NT2/D1 (cell line): ENCODE measurements at regions not wholly inside any gene's neighbourhood (a gene's known extent, or its start where the extent isn't known, plus 50 kb on each side); places are given as distances from the start of the nearest gene placed in this dataset.

Experiments
- SUZ12 ChIP-seq: IDR thresholded peaks from 2 replicates; pipeline ENCODE4 v1.6.1; 2011; ENCODE audit not compliant: insufficient read length, insufficient read depth; ENCODE audit errors: extremely low read depth
- ZNF274 ChIP-seq: IDR thresholded peaks from 2 replicates; pipeline ENCODE4 v1.6.1; 2011; ENCODE audit warnings: mild to moderate bottlenecking, low read depth, low read length

DNA sequence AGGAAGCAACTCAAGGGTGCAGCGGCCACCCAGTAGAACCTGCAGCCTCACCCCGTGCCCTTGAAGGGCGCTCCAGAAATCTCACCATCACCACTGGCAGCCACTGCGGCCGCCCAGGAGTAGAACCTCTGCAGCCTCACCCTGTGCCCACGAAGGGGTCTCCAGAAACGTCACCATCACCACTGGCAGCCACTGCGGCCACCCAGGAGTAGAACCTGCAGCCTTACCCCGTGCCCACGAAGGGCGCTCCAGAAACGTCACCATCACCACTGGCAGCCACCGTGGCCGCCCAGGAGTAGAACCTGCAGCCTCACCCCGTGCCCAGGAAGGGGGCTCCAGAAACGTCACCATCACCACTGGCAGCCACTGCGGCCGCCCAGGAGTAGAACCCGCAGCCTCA lies 336.0 kb downstream of the TEX29 start:
- TF ChIP-seq ZNF274 (no peak), SUZ12 (no peak)
